SU-DHL-6 (cell line): ENCODE measurements at regions not wholly inside any gene's neighbourhood (a gene's known extent, or its start where the extent isn't known, plus 50 kb on each side); places are given as distances from the start of the nearest gene placed in this dataset.

ENCODE experiments used
- H2AFZ ChIP-seq: fragments of 200-600 bp; sonication (generic); 2 replicates; pipeline ENCODE4 v1.6.1; 2014; ENCODE audit warnings: low read depth, mild to moderate bottlenecking, moderate library complexity, mixed read lengths, antibody characterized with exemption, low read length; ENCODE audit not compliant: severe bottlenecking
- H3F3A ChIP-seq: fragments of 200-600 bp; shearing (Covaris generic); 2 replicates; pipeline ENCODE4 v1.6.0; 2016; ENCODE audit warnings: antibody characterized with exemption, mild to moderate bottlenecking; ENCODE audit not compliant: insufficient read depth
- H3K27ac ChIP-seq: fragments of 200-600 bp; sonication (generic); 2 replicates; pipeline ENCODE4 v1.5.1; 2016; ENCODE audit warnings: low read depth, mild to moderate bottlenecking, low read length, moderate library complexity, mixed read lengths
- H3K27me3 ChIP-seq: fragments of 200-600 bp; sonication (generic), shearing (Covaris generic); 2 replicates; pipeline ENCODE4 v1.6.0; 2014; ENCODE audit warnings: mild to moderate bottlenecking, low read length
- H3K36me3 ChIP-seq: fragments of 200-600 bp; sonication (generic); 2 replicates; pipeline ENCODE4 v1.6.1; 2014; ENCODE audit warnings: mild to moderate bottlenecking, low read length, mixed read lengths
- H3K4me2 ChIP-seq: fragments of 300-600, 200-600 bp; shearing (Covaris generic), sonication (generic); 2 replicates; pipeline ENCODE4 v1.6.0; 2014; ENCODE audit warnings: low read length, low read depth, mild to moderate bottlenecking; ENCODE audit not compliant: poor library complexity, severe bottlenecking
- H3K4me3 ChIP-seq: fragments of 200-600 bp; sonication (generic); 2 replicates; pipeline ENCODE4 v1.5.1; 2014; ENCODE audit warnings: antibody characterized with exemption, low read length, mild to moderate bottlenecking, mixed read lengths; ENCODE audit not compliant: insufficient read depth, poor library complexity, severe bottlenecking
- H3K79me2 ChIP-seq: fragments of 200-600 bp; sonication (generic); 2 replicates; pipeline ENCODE4 v1.6.1; 2014; ENCODE audit warnings: mild to moderate bottlenecking, low read length, moderate library complexity; ENCODE audit not compliant: insufficient read depth
- H3K9ac ChIP-seq: fragments of 200-600 bp; sonication (generic); 2 replicates; pipeline ENCODE4 v1.7.0; 2014; ENCODE audit warnings: mild to moderate bottlenecking, low read length
- H3K9me2 ChIP-seq: fragments of 200-600 bp; sonication (generic); replicated peaks from 2 replicates; pipeline ENCODE4 v1.6.1; 2014; ENCODE audit warnings: low read length; ENCODE audit not compliant: insufficient read depth
- H3K9me3 ChIP-seq: fragments of 200-600 bp; sonication (generic); 2 replicates; pipeline ENCODE4 v1.6.1; 2014; ENCODE audit warnings: low read length, mixed read lengths; ENCODE audit not compliant: insufficient read depth
- H4K20me1 ChIP-seq: fragments of 200-600 bp; sonication (generic); 2 replicates; pipeline ENCODE4 v1.6.1; 2014; ENCODE audit warnings: low read depth, mild to moderate bottlenecking, antibody characterized with exemption, low read length, moderate library complexity, mixed read lengths
- CTCF ChIP-seq: fragments of 200-600 bp; sonication (generic); IDR thresholded peaks from one replicate; pipeline ENCODE4 v1.5.1; 2017; ENCODE audit warnings: antibody characterized with exemption, mild to moderate bottlenecking, low read length, moderate library complexity; ENCODE audit not compliant: insufficient read depth, poor library complexity, severe bottlenecking
- EZH2phosphoT487 ChIP-seq: fragments of 200-600 bp; sonication (generic), shearing (Covaris generic); conservative IDR thresholded peaks from 2 replicates; pipeline ENCODE4 v1.6.1; 2018; ENCODE audit warnings: mild to moderate bottlenecking, antibody characterized with exemption, low read length, moderate library complexity, mixed read lengths

- no peak overlapping the region for H3K9ac ChIP-seq
- H3K27ac ChIP-seq, result no peak overlapping the region
- no peak overlapping the region for H3K4me3 ChIP-seq
- no peak for TF ChIP-seq CTCF
- no peak for TF ChIP-seq EZH2phosphoT487
- no peaks in the 10 kb centered on the region for H4K20me1 ChIP-seq
- no peaks in the 10 kb centered on the region for H3K9me2 ChIP-seq
- no peak overlapping the region for H2AFZ ChIP-seq
- no peaks in the 10 kb centered on the region for H3K27me3 ChIP-seq
- no peaks in the 10 kb centered on the region for H3F3A ChIP-seq
- no peaks in the 10 kb centered on the region for H3K36me3 ChIP-seq
- H3K4me2 ChIP-seq, result no peak overlapping the region
- H3K79me2 ChIP-seq, result no peaks in the 10 kb centered on the region
- no peaks in the 10 kb centered on the region for H3K9me3 ChIP-seq
These were observed 450.0 kb downstream of the FRK start for GRCh38 chr6:115610696-115611095.

GRCh38 chr6:115609111-115609510 is 451.6 kb downstream of the FRK start:
- Histone ChIP-seq H3K4me2 (no peak overlapping the region), H2AFZ (no peak overlapping the region), H3K9me2 (no peaks in the 10 kb centered on the region), H3K79me2 (no peaks in the 10 kb centered on the region), H3K27me3 (no peaks in the 10 kb centered on the region), H4K20me1 (no peaks in the 10 kb centered on the region), H3K27ac (no peak overlapping the region), H3K36me3 (no peaks in the 10 kb centered on the region), H3F3A (no peaks in the 10 kb centered on the region), H3K4me3 (no peak overlapping the region), H3K9me3 (no peaks in the 10 kb centered on the region), H3K9ac (no peak overlapping the region)
- TF ChIP-seq EZH2phosphoT487 (no peak), CTCF (no peak)

GRCh38 chr6:115602466-115602865 is 458.2 kb downstream of the FRK start:
- H3K4me2 ChIP-seq, result no peak overlapping the region
- no peak overlapping the region for H2AFZ ChIP-seq
- H3K4me3 ChIP-seq, result no peak overlapping the region
- no peaks in the 10 kb centered on the region for H3F3A ChIP-seq
- no peak overlapping the region for H3K9ac ChIP-seq
- H3K27ac ChIP-seq, result no peak overlapping the region
- no peaks in the 10 kb centered on the region for H3K36me3 ChIP-seq
- no peaks in the 10 kb centered on the region for H3K9me2 ChIP-seq
- no peaks in the 10 kb centered on the region for H3K27me3 ChIP-seq
- no peaks in the 10 kb centered on the region for H3K9me3 ChIP-seq
- TF ChIP-seq CTCF (no peak), EZH2phosphoT487 (no peak)
- no peaks in the 10 kb centered on the region for H3K79me2 ChIP-seq
- no peaks in the 10 kb centered on the region for H4K20me1 ChIP-seq

- Histone ChIP-seq H3K9me3 (no peaks in the 10 kb centered on the region), H3K79me2 (no peaks in the 10 kb centered on the region), H3K4me3 (no peak overlapping the region), H3K27ac (no peak overlapping the region), H3K9ac (no peak overlapping the region), H4K20me1 (no peaks in the 10 kb centered on the region), H3F3A (no peaks in the 10 kb centered on the region), H3K4me2 (no peak overlapping the region), H3K9me2 (no peaks in the 10 kb centered on the region), H3K36me3 (no peaks in the 10 kb centered on the region), H3K27me3 (no peaks in the 10 kb centered on the region), H2AFZ (no peak overlapping the region)
- no peak for TF ChIP-seq CTCF
- TF ChIP-seq EZH2phosphoT487, result no peak
These were observed 459.2 kb downstream of the FRK start for GRCh38 chr6:115601509-115601908.
